Glutamatergic neuron (in vitro differentiated cells): ENCODE measurements at regions not wholly inside any gene's neighbourhood (a gene's known extent, or its start where the extent isn't known, plus 50 kb on each side); places are given as distances from the start of the nearest gene placed in this dataset.
"Not testable (repeated sequence)": the region's sequence is repeated elsewhere in the genome, so short reads cannot be mapped to it uniquely, and the experiment has no call there.

Experiments
- DNase-seq: peaks from one replicate; pipeline ENCODE4 v3.0.0; 2022
- H3K27ac Mint-ChIP-seq: one replicate; pipeline ENCODE4 v1.8.0; 2020; ENCODE audit warnings: mild to moderate bottlenecking, mixed read lengths, inconsistent platforms; ENCODE audit not compliant: unreplicated experiment
- H3K27me3 Mint-ChIP-seq: one replicate; pipeline ENCODE4 v1.8.0; 2020; ENCODE audit warnings: mild to moderate bottlenecking, moderate library complexity, mixed read lengths, inconsistent platforms; ENCODE audit not compliant: unreplicated experiment
- H3K36me3 Mint-ChIP-seq: one replicate; pipeline ENCODE4 v1.8.0; 2020; ENCODE audit warnings: mild to moderate bottlenecking, mixed read lengths, inconsistent platforms; ENCODE audit not compliant: unreplicated experiment
- H3K4me1 Mint-ChIP-seq: one replicate; pipeline ENCODE4 v1.8.0; 2020; ENCODE audit warnings: mild to moderate bottlenecking, low read depth, mixed read lengths, inconsistent platforms; ENCODE audit not compliant: unreplicated experiment
- H3K4me3 Mint-ChIP-seq: one replicate; pipeline ENCODE4 v1.8.0; 2020; ENCODE audit warnings: mild to moderate bottlenecking, mixed read lengths, inconsistent platforms; ENCODE audit not compliant: unreplicated experiment
- H3K9me3 Mint-ChIP-seq: one replicate; pipeline ENCODE4 v1.8.0; 2020; ENCODE audit warnings: mild to moderate bottlenecking, moderate library complexity, mixed read lengths, inconsistent platforms; ENCODE audit not compliant: unreplicated experiment
- TF ChIP-seq, protein P1 (sequence below): fragments of 200-600 bp; sonication (generic); IDR thresholded peaks from one replicate; pipeline ENCODE4 v1.5.0; 2021; ENCODE audit not compliant: partially characterized antibody, unreplicated experiment

DNA sequence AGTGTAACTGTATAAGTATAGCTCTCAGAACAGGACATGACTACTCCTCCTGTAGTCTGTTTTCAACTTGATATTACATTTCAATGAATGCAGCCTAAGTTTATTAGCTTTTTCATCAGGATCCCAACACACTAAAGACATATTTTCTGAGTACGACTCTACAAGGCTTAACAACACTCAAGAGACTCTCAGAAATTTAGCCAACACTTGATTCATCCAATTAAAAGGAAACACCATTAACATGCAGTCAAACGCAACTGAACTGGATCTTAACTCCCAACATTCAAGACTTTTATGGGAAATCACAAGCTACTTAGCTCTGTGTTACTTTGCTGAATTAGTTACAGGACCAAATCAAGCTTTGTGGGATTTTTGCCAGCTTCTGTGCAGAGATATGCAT is 65.2 kb upstream of the SGIP1 start:
- DNase-seq, result no peak

DNA sequence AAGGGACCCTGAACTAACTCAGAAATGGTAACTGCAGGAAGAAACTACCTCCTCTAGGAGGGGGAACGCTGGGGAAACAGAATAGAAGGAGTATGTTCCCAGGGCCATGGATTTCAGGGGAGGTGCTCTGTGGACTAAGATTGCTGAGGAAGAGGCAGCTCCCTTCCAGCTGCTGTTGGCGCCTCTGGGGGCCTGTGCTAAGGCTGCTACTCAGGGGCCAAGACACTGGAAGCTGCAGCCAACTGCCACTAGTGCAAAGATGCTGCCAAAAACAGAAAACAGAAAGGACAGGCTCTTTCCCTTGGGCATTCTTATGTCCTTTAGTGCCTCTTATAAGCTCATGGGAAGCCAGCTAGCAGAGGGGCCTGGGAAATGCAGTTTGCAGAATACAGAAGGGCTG is 58.0 kb upstream of the SGIP1 start:
- TF ChIP-seq, protein P1, sequence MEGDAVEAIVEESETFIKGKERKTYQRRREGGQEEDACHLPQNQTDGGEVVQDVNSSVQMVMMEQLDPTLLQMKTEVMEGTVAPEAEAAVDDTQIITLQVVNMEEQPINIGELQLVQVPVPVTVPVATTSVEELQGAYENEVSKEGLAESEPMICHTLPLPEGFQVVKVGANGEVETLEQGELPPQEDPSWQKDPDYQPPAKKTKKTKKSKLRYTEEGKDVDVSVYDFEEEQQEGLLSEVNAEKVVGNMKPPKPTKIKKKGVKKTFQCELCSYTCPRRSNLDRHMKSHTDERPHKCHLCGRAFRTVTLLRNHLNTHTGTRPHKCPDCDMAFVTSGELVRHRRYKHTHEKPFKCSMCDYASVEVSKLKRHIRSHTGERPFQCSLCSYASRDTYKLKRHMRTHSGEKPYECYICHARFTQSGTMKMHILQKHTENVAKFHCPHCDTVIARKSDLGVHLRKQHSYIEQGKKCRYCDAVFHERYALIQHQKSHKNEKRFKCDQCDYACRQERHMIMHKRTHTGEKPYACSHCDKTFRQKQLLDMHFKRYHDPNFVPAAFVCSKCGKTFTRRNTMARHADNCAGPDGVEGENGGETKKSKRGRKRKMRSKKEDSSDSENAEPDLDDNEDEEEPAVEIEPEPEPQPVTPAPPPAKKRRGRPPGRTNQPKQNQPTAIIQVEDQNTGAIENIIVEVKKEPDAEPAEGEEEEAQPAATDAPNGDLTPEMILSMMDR, result no peak
- H3K27me3 Mint-ChIP-seq, result no peaks in the 10 kb centered on the region
- H3K4me3 Mint-ChIP-seq, result no peak overlapping the region
- peaks cover 2% of the 10 kb centered on the region for H3K9me3 Mint-ChIP-seq
- peak; percentile 22 for DNase-seq
- no peak overlapping the region for H3K27ac Mint-ChIP-seq
- no peaks in the 10 kb centered on the region for H3K36me3 Mint-ChIP-seq
- H3K4me1 Mint-ChIP-seq, result peaks cover 11% of the 10 kb centered on the region

More for the DNA sequence above, 65.2 kb upstream of the SGIP1 start:
- H3K4me3 Mint-ChIP-seq, result no peak overlapping the region
- no peak overlapping the region for H3K27ac Mint-ChIP-seq
- no peaks in the 10 kb centered on the region for H3K4me1 Mint-ChIP-seq
- TF ChIP-seq, protein P1, result no peak
- H3K9me3 Mint-ChIP-seq, result no peaks in the 10 kb centered on the region
- no peaks in the 10 kb centered on the region for H3K27me3 Mint-ChIP-seq
- peaks cover 2% of the 10 kb centered on the region for H3K36me3 Mint-ChIP-seq

DNA sequence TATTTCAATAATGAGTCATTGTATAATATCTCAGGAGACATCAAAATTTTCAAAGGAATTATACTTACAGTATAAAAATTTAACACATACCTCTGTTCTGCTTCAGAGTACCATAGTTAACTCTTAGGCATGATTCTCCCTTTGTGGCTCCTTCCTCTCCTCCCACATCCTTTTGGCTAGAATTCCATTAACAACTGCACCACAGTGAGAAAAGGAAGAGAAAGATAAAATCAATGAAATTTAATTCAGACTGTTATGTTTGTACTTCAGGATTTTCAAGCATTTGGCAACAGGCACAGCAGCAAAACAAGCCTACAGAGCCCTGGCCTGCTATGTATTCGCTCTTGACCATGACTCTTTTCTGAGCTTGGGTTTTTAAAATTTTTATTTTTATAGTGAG is 57.2 kb upstream of the SGIP1 start:
- no peak for DNase-seq
- Mint-ChIP-seq H3K4me1 (peaks cover 11% of the 10 kb centered on the region), H3K36me3 (no peaks in the 10 kb centered on the region), H3K9me3 (peaks cover 2% of the 10 kb centered on the region), H3K27ac (no peak overlapping the region), H3K4me3 (no peak overlapping the region), H3K27me3 (no peaks in the 10 kb centered on the region)
- TF ChIP-seq, protein P1, result no peak

DNA sequence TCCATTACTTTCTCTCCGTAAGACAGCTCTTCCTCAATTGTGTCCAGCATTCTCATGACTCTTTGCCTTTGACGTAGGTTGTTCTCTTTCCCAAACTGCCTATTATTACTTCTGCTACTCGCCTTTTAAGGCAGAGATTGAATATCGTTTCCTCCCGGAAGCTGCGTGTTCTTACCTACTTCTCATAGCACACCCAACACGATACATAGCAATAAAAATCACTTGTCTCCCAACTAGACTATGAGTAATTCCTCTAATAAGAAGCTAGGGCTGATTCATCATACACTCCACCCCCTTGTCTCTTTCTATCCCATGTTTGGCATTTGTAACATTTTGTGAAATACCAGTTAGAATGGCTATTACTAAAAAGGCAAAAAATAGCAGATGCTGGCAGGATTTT is 55.8 kb upstream of the SGIP1 start:
- Mint-ChIP-seq H3K4me1 (peaks cover 11% of the 10 kb centered on the region), H3K9me3 (peaks cover 2% of the 10 kb centered on the region), H3K4me3 (no peak overlapping the region), H3K27me3 (no peaks in the 10 kb centered on the region), H3K27ac (no peak overlapping the region), H3K36me3 (no peaks in the 10 kb centered on the region)
- no peak for DNase-seq
- TF ChIP-seq, protein P1, result no peak

DNA sequence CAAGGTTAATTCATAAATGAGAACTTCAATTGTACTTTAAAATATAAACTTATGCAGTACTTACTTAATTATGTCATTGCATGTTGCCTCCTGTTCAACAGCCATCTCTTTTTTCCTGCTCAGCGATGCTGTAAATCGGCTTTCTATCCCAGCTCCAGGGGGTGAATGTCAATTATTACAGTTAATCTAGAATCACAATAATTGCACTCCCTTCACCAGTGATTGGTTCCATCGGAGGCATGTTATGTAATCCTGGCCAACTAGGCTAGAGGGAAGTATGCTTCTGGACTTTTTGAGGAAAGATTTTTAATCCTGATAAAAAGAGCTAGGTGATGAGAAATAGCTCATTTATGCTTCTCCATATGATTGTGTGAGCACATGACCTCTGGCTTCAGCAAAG is 53.8 kb upstream of the SGIP1 start:
- H3K4me1 Mint-ChIP-seq, result peaks cover 11% of the 10 kb centered on the region
- H3K9me3 Mint-ChIP-seq, result peaks cover 2% of the 10 kb centered on the region
- DNase-seq, result no peak
- H3K27ac Mint-ChIP-seq, result no peak overlapping the region
- no peak overlapping the region for H3K4me3 Mint-ChIP-seq
- H3K27me3 Mint-ChIP-seq, result no peaks in the 10 kb centered on the region
- TF ChIP-seq, protein P1, result no peak
- no peaks in the 10 kb centered on the region for H3K36me3 Mint-ChIP-seq

DNA sequence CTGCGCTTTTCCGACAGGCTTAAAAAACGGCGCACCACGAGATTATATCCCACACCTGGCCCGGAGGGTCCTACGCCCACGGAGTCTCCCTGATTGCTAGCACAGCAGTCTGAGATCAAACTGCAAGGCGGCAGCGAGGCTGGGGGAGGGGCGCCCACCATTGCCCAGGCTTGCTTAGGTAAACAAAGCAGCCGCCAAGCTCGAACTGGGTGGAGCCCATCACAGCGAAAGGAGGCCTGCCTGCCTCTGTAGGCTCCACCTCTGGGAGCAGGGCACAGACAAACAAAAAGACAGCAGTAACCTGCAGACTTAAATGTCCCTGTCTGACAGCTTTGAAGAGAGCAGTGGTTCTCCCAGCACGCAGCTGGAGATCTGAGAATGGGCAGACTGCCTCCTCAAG is 52.7 kb upstream of the SGIP1 start:
- H3K36me3 Mint-ChIP-seq, H3K27ac Mint-ChIP-seq, H3K4me3 Mint-ChIP-seq, H3K9me3 Mint-ChIP-seq, H3K27me3 Mint-ChIP-seq, DNase-seq, H3K4me1 Mint-ChIP-seq: not testable (repeated sequence)
